DLD1 (cell line): ENCODE measurements at regions not wholly inside any gene's neighbourhood (a gene's known extent, or its start where the extent isn't known, plus 50 kb on each side); places are given as distances from the start of the nearest gene placed in this dataset.
"Not testable (repeated sequence)": the region's sequence is repeated elsewhere in the genome, so short reads cannot be mapped to it uniquely, and the experiment has no call there.

Source experiments
- in situ Hi-C: cut with HindIII; loops from 2 replicates; pipeline ENCODE4 v1.10.0; 2017; ENCODE audit warnings: low sequenced_read_pairs

DNA sequence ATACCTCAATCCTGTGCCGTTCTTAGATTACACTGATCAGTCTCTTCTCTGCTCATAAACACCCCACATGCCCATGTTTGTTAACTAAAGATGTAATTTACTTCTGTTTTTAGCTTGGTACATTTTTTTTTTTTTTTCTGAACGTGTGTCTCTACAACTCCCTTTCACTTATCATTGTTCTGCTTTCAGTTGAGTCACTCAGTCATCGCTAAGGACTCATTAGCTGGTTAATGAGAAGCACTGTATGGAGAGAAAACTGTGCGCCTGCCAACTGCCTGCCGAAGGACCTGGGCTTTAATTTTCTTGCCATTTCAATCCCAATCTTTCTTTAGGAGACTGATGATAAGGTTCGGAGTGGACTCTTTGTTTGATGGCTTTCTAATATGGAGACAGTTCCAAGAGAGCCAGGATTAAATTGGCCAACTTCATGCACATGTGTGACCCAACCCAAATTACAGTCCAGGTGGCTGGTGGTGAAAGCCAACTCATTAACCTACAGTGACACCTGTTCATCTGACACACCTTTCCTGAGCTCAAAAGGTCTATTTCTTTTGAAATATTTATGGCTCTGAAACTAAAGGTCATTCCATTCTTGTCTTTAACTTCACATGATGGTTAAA lies 334.1 kb downstream of the BCKDHB start:
- in situ Hi-C loops = no loop called here

GRCh38 chr6:80439721-80440470 lies 333.4 kb downstream of the BCKDHB start:
- in situ Hi-C loops = no loop called here

DNA sequence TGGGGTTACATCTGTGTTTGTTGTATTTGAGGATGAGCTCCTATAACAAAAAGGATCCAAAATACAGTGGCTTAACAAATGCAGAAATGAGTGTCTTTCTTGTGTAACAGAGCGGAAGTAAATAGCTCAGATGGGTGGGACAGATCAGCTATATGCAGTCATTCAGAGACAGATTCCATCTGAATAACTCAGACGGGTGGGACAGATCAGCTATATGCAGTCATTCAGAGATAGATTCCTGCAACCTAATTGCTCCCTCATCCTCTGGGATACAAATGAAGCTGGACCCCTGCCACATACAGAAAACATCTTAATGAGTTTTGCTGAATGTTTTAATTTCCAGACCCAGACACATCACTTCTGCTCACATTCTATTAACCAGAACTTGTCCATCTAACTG lies 332.3 kb downstream of the BCKDHB start:
- in situ Hi-C loops = no loop called here

DNA sequence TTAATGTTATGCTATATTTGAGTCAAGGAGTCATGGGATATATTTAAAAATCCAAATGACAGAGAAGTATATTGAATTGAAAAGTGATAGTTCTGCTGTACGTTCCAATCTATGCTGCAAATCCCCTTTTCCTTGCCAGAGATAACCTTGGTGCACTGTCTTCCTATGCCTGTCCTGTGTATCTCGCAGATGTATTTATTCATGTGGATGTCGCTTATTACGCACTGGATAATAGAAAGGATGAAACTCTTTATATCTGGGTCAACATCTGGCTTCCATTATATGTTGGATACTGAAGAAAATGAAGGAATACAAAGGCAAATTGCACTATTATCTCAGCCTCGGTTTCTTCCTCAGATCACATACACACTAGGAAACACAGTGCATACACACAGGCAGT lies 331.3 kb downstream of the BCKDHB start:
- in situ Hi-C loops = no loop called here

- in situ Hi-C loops = no loop called here
Observed at GRCh38 chr6:80437221-80437620, 330.8 kb downstream of the BCKDHB start.

- in situ Hi-C loops = no loop called here
Observed at GRCh38 chr6:80436663-80437062, 330.2 kb downstream of the BCKDHB start.

- in situ Hi-C loops = no loop called here
Observed at GRCh38 chr6:80435457-80435856, 329.0 kb downstream of the BCKDHB start.

DNA sequence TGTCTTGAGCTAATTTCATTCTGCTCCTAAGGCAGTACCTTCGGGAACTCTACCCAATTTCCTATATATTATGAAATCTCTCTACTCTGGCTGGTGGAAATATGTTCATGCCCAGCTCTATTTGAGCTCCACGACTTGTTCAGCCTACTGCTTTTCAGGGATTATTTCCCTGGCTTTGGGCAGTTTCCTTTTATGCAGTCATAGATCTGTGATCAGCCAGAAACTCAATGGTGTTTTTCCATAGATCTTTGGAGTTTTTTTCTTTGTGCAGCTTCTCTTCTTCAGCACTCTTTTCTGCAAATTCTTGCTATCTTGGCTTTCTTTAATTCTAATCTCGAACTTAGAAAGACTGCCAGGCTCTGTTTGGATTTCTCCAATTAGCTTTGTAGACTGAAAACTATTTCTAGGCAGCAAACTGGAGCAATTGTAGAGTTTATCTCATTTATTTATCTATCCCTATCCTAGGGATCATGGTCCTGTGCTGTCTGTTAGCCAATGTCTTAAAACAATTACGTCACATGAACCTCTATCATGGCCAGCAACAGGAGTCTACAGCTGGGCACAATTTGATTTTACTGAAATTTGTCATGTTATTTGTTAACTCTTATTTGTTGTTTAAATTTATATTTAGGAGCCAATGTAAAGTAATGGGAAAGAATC lies 328.4 kb downstream of the BCKDHB start:
- in situ Hi-C loops = no loop called here

- in situ Hi-C loops = no loop called here
Observed at GRCh38 chr6:80433673-80434025, 327.2 kb downstream of the BCKDHB start.

- in situ Hi-C loops = no loop called here
Observed at GRCh38 chr6:80433010-80433672, 326.7 kb downstream of the BCKDHB start.

- in situ Hi-C loops = no loop called here
Observed at GRCh38 chr6:80425089-80425823, 318.8 kb downstream of the BCKDHB start.

GRCh38 chr6:80411486-80411885 lies 305.0 kb downstream of the BCKDHB start:
- in situ Hi-C loops = no loop called here

- in situ Hi-C loops = not testable (repeated sequence)
Observed at GRCh38 chr6:80407976-80408375, 301.5 kb downstream of the BCKDHB start.

DNA sequence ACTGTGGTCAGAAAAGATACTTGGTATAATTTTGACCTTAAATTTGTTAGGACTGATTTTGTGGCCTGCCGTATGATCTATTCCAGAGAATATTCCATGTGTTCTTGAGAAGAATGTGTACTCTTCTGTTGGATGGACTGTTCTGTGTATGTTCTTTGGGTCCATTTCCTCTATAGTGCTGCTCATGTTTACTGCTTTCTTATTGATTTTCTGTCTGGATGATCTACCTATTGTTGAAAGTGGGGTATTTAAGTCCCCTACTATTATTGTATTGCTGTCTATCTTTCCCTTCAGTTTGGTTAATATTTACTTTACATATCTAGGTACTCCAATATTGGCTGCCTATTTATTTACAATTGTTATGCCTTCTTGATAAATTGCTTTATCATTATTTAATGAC lies 298.4 kb downstream of the BCKDHB start:
- in situ Hi-C loops = no loop called here

- in situ Hi-C loops = no loop called here
Observed at GRCh38 chr6:80403365-80403764, 296.9 kb downstream of the BCKDHB start.

GRCh38 chr6:80402266-80402665 lies 295.8 kb downstream of the BCKDHB start:
- in situ Hi-C loops = no loop called here
